PC-9 (cell line): ENCODE measurements at regions not wholly inside any gene's neighbourhood (a gene's known extent, or its start where the extent isn't known, plus 50 kb on each side); places are given as distances from the start of the nearest gene placed in this dataset.

Experiments
- BruUV-seq: library from RNA; stranded (reverse); fragments of 400-500 nt; replicated peaks from 2 replicates; lab custom pipeline; 2021; lab: Mats Ljungman, UMichigan
- CTCF ChIA-PET: fragments of 300-600 bp; sonication (Branson Sonifier 250); formaldehyde crosslinking; loops from one replicate; lab custom pipeline; 2022; ENCODE audit warnings: antibody characterized with exemption; lab: Charles Lee
- POLR2A ChIA-PET: fragments of 300-600 bp; sonication (Branson Sonifier 250); formaldehyde crosslinking; loops from one replicate; lab custom pipeline; 2022; ENCODE audit warnings: antibody characterized with exemption; ENCODE audit not compliant: unreplicated experiment; lab: Charles Lee
- DNase-seq, 2 experiments: peaks; one replicate each; pipeline versions ENCODE4 v3.0.0 to v3.0.0-alpha.2; 2015 to 2022; ENCODE audit warnings: mixed read lengths in 1 of 2
- H2AFZ ChIP-seq: fragments of 200-600 bp; sonication (generic); 2 replicates; pipeline ENCODE4 v1.8.1; 2017; ENCODE audit warnings: antibody characterized with exemption
- H3F3A ChIP-seq: fragments of 200-600 bp; sonication (generic); 2 replicates; pipeline ENCODE4 v1.8.1; 2017; ENCODE audit warnings: antibody characterized with exemption, mild to moderate bottlenecking, low read depth; ENCODE audit not compliant: insufficient read depth
- H3K27ac ChIP-seq: fragments of 200-600 bp; sonication (generic); 2 replicates; pipeline ENCODE4 v1.6.1; 2016; ENCODE audit warnings: mixed run types
- H3K27me3 ChIP-seq: fragments of 200-600 bp; sonication (generic); 2 replicates; pipeline ENCODE4 v1.6.1; 2016; ENCODE audit warnings: low read depth, mixed run types; ENCODE audit not compliant: insufficient read depth
- H3K36me3 ChIP-seq: fragments of 200-600 bp; sonication (generic); 2 replicates; pipeline ENCODE4 v1.6.1; 2016; ENCODE audit warnings: low read depth, mixed run types
- H3K4me1 ChIP-seq: fragments of 200-600 bp; sonication (generic); replicated peaks from 2 replicates; pipeline ENCODE4 v1.6.1; 2016; ENCODE audit warnings: mixed run types; ENCODE audit not compliant: insufficient read depth
- H3K4me2 ChIP-seq: fragments of 200-600 bp; sonication (generic); 2 replicates; pipeline ENCODE4 v1.6.1; 2017; ENCODE audit warnings: mixed run types
- H3K4me3 ChIP-seq: fragments of 200-600 bp; sonication (generic); 2 replicates; pipeline ENCODE4 v1.6.1; 2016; ENCODE audit warnings: mixed run types
- H3K79me2 ChIP-seq: fragments of 200-600 bp; sonication (generic); 2 replicates; pipeline ENCODE4 v1.6.1; 2017; ENCODE audit warnings: low read depth, mixed run types
- H3K9me2 ChIP-seq: fragments of 200-600 bp; sonication (generic); 2 replicates; pipeline ENCODE4 v1.8.1; 2017; ENCODE audit warnings: mild to moderate bottlenecking; ENCODE audit not compliant: insufficient read depth
- H3K9me3 ChIP-seq: fragments of 200-600 bp; sonication (generic); 2 replicates; pipeline ENCODE4 v1.8.1; 2016; ENCODE audit warnings: low read depth; ENCODE audit not compliant: insufficient read depth
- H4K20me1 ChIP-seq: fragments of 200-600 bp; sonication (generic); 2 replicates; pipeline ENCODE4 v1.8.1; 2017; ENCODE audit not compliant: insufficient read depth
- EZH2 ChIP-seq: fragments of 200-600 bp; sonication (generic); IDR thresholded peaks from 2 replicates; pipeline ENCODE4 v1.8.0; 2017; ENCODE audit warnings: antibody characterized with exemption, low read depth
- intact Hi-C: fragments of 100-400 bp; cut with micrococcal nuclease; formaldehyde crosslinking; loops from one replicate; pipeline ENCODE4 v1.10.0; 2022; ENCODE audit not compliant: unreplicated experiment
- TF ChIP-seq, protein P1 (sequence below): fragments of 200-600 bp; sonication (generic); conservative IDR thresholded peaks from 2 replicates; pipeline ENCODE4 v1.6.1; 2017; ENCODE audit warnings: mixed run types, antibody characterized with exemption, mild to moderate bottlenecking, moderate library complexity

DNA sequence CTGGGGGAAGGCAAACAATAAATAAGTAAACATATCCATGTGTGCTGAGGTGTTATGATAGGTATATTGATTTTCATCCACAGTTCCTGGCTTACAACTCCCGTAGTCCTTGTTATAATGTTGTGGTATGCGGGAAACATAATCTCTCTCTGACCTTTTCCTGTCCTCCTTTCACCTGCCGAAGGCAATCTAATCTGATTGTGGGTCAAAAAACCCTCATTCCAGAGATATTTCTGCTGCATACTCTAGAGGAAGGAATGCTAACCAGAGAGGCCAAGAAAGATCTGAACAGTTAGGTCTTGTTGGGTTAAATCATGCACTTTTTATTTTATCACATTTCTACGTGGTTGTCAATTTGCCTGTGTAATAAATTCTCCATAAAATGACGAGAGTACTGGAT is 383.6 kb upstream of the SEMA6D start:
- no peaks in the 10 kb centered on the region for H3K9me2 ChIP-seq
- H3K4me3 ChIP-seq, result no peak overlapping the region
- H3K36me3 ChIP-seq, result no peaks in the 10 kb centered on the region
- ChIA-PET CTCF (no interaction called here), POLR2A (no interaction called here)
- BruUV-seq, result no TSS peak
- no peaks in the 10 kb centered on the region for H3K9me3 ChIP-seq
- H3K79me2 ChIP-seq, result no peaks in the 10 kb centered on the region
- no peak overlapping the region for H3K27ac ChIP-seq
- H3K4me1 ChIP-seq, result no peaks in the 10 kb centered on the region
- no peak overlapping the region for H3K4me2 ChIP-seq
- TF ChIP-seq, protein P1, sequence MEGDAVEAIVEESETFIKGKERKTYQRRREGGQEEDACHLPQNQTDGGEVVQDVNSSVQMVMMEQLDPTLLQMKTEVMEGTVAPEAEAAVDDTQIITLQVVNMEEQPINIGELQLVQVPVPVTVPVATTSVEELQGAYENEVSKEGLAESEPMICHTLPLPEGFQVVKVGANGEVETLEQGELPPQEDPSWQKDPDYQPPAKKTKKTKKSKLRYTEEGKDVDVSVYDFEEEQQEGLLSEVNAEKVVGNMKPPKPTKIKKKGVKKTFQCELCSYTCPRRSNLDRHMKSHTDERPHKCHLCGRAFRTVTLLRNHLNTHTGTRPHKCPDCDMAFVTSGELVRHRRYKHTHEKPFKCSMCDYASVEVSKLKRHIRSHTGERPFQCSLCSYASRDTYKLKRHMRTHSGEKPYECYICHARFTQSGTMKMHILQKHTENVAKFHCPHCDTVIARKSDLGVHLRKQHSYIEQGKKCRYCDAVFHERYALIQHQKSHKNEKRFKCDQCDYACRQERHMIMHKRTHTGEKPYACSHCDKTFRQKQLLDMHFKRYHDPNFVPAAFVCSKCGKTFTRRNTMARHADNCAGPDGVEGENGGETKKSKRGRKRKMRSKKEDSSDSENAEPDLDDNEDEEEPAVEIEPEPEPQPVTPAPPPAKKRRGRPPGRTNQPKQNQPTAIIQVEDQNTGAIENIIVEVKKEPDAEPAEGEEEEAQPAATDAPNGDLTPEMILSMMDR, result no peak
- no peak for TF ChIP-seq EZH2
- no peak overlapping the region for H2AFZ ChIP-seq
- H3K27me3 ChIP-seq, result no peaks in the 10 kb centered on the region
- H3F3A ChIP-seq, result no peaks in the 10 kb centered on the region
- intact Hi-C loops, result no loop called here
- no peak for DNase-seq
- no peaks in the 10 kb centered on the region for H4K20me1 ChIP-seq

DNA sequence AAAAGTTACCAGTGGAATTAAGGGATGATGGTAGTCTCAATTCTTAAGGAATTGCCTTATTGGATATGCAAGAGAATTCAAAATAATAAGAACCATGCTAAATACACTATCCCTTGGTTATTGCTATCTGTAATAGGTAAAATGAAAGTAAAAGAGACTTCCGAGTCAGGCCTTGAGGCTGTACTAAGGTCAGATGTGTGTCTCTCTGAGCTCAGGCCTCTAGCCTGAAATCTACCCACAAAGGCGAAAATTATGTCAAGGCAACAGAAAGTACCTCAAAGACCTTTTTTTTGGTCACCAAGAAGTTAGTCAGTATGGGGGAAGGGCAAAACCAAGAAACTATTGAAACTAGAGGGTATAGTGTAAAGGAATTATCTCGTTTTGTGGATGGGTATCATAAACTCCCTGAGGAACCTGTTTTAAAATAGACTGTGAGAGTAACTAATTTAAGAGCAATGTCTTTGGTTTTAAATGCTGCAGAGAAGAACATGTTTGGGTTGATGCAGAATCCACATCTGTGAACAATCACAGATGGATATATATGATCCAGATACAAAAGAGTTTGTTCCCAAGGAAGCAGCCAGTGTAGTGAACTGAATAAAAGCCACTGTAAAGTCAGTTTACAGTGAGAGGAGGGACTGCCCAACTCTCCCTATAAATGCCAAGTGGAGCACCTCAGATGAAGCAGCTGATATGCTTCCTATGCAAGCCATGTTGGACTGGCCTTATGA is 382.3 kb upstream of the SEMA6D start:
- no peaks in the 10 kb centered on the region for H3K4me1 ChIP-seq
- H3K27ac ChIP-seq, result no peak overlapping the region
- no peak overlapping the region for H2AFZ ChIP-seq
- no peak overlapping the region for H3K4me2 ChIP-seq
- no peaks in the 10 kb centered on the region for H4K20me1 ChIP-seq
- ChIA-PET POLR2A (no interaction called here), CTCF (no interaction called here)
- H3K4me3 ChIP-seq, result no peak overlapping the region
- TF ChIP-seq EZH2, result no peak
- TF ChIP-seq, protein P1, result no peak
- no peaks in the 10 kb centered on the region for H3K27me3 ChIP-seq
- DNase-seq, result no peak
- H3K79me2 ChIP-seq, result no peaks in the 10 kb centered on the region
- no peaks in the 10 kb centered on the region for H3K36me3 ChIP-seq
- BruUV-seq, result no TSS peak
- H3K9me3 ChIP-seq, result no peaks in the 10 kb centered on the region
- no peaks in the 10 kb centered on the region for H3K9me2 ChIP-seq
- no peaks in the 10 kb centered on the region for H3F3A ChIP-seq
- intact Hi-C loops, result no loop called here

DNA sequence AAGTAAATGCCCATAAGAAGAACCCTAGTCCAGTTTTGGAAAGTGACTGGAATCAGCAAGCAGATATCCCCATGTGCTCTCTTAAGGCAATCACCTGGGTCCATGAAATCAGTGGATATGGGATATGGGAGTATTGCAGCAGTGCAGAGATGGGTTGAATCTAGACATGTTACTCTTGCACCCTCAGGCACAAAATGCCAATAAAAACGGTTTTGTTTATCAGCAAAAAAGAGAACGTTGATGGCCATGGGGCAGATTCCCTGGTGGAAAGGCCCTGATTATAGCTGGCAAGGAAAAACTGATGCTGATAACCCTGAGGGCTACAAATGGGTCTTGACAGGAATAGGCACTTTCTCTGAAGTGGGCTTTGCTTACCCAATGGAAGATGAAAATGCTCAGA is 380.2 kb upstream of the SEMA6D start:
- Histone ChIP-seq H3K79me2 (no peaks in the 10 kb centered on the region), H3F3A (no peaks in the 10 kb centered on the region), H4K20me1 (no peaks in the 10 kb centered on the region), H2AFZ (no peak overlapping the region), H3K4me1 (no peaks in the 10 kb centered on the region), H3K9me3 (no peaks in the 10 kb centered on the region), H3K36me3 (no peaks in the 10 kb centered on the region), H3K9me2 (no peaks in the 10 kb centered on the region), H3K4me3 (no peak overlapping the region), H3K27me3 (no peaks in the 10 kb centered on the region), H3K27ac (no peak overlapping the region), H3K4me2 (no peak overlapping the region)
- POLR2A ChIA-PET, result no interaction called here
- TF ChIP-seq, protein P1, result no peak
- no peak for TF ChIP-seq EZH2
- CTCF ChIA-PET, result no interaction called here
- DNase-seq, result no peak
- no TSS peak for BruUV-seq
- intact Hi-C loops, result no loop called here
